ENCODE measurements at regions not wholly inside any gene's neighbourhood (a gene's known extent, or its start where the extent isn't known, plus 50 kb on each side); places are given as distances from the start of the nearest gene placed in this dataset.
"Not testable (repeated sequence)": the region's sequence is repeated elsewhere in the genome, so short reads cannot be mapped to it uniquely, and the experiment has no call there.

DNA sequence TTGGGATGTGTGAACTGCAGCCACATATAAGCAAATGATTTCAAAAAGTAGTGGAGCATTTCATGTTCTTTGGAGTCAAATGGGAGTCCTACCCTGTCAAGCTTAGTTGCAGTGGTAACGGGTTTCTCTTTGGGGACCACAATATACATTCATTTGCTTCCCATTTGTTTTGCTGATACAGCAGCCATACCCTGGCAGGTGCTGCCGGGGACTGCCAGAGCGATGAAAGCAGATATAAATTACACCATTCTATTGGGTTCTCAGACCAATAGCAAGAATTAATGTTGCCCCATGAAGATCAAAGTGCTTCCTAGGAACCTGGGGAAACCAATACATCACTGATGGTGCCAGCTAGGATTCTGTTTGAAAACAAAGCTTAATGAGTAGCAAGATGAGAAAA is 1621.5 kb upstream of the FLRT2 start:
- H3K27ac ChIP-seq (ENCODE audit: poor library complexity, severe bottlenecking), result no peak overlapping the region
- no peaks in the 10 kb centered on the region for H3K9me3 ChIP-seq (ENCODE audit: severe bottlenecking)
- no peaks in the 10 kb centered on the region for H3K4me1 ChIP-seq (ENCODE audit: insufficient read depth, poor library complexity, severe bottlenecking)
- no peak for DNase-seq (ENCODE audit: low spot score)
- TF ChIP-seq, protein P1, sequence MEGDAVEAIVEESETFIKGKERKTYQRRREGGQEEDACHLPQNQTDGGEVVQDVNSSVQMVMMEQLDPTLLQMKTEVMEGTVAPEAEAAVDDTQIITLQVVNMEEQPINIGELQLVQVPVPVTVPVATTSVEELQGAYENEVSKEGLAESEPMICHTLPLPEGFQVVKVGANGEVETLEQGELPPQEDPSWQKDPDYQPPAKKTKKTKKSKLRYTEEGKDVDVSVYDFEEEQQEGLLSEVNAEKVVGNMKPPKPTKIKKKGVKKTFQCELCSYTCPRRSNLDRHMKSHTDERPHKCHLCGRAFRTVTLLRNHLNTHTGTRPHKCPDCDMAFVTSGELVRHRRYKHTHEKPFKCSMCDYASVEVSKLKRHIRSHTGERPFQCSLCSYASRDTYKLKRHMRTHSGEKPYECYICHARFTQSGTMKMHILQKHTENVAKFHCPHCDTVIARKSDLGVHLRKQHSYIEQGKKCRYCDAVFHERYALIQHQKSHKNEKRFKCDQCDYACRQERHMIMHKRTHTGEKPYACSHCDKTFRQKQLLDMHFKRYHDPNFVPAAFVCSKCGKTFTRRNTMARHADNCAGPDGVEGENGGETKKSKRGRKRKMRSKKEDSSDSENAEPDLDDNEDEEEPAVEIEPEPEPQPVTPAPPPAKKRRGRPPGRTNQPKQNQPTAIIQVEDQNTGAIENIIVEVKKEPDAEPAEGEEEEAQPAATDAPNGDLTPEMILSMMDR (IDR thresholded peaks at IDR 0.05; ENCODE audit: poor library complexity, severe bottlenecking), result no peak
- no peaks in the 10 kb centered on the region for H3K36me3 ChIP-seq (ENCODE audit: low read depth)
- ATAC-seq (ENCODE audit: low read depth), result no peak
- no peaks in the 10 kb centered on the region for H3K27me3 ChIP-seq (ENCODE audit: insufficient read depth, poor library complexity, severe bottlenecking)
- no peak overlapping the region for H3K4me3 ChIP-seq (ENCODE audit: severe bottlenecking)

DNA sequence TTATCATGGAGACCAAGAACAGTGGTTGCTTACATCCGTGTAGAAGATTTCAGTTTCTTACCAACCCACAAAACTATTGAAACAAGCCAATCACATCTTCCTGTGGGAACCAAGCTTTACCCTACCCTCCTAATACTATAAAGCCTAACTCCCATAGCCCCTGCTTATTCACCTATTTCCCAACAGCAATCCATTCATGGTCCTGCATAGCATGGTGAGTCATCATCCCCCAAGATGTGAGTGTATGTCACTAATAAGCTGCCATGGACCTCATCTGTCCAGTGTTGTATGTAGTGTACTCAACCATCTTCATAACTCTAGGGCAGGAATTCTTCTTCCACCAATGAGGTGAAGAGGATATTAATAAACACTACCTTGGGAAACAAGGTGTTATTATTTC is 1620.4 kb upstream of the FLRT2 start:
- TF ChIP-seq, protein P1 (IDR thresholded peaks at IDR 0.05; ENCODE audit: poor library complexity, severe bottlenecking), result no peak
- H3K27me3 ChIP-seq (ENCODE audit: insufficient read depth, poor library complexity, severe bottlenecking), result no peaks in the 10 kb centered on the region
- no peak overlapping the region for H3K4me3 ChIP-seq (ENCODE audit: severe bottlenecking)
- H3K27ac ChIP-seq (ENCODE audit: poor library complexity, severe bottlenecking), result no peak overlapping the region
- no peaks in the 10 kb centered on the region for H3K4me1 ChIP-seq (ENCODE audit: insufficient read depth, poor library complexity, severe bottlenecking)
- no peaks in the 10 kb centered on the region for H3K36me3 ChIP-seq (ENCODE audit: low read depth)
- ATAC-seq (ENCODE audit: low read depth), result no peak
- H3K9me3 ChIP-seq (ENCODE audit: severe bottlenecking), result no peaks in the 10 kb centered on the region
- DNase-seq (ENCODE audit: low spot score), result no peak

DNA sequence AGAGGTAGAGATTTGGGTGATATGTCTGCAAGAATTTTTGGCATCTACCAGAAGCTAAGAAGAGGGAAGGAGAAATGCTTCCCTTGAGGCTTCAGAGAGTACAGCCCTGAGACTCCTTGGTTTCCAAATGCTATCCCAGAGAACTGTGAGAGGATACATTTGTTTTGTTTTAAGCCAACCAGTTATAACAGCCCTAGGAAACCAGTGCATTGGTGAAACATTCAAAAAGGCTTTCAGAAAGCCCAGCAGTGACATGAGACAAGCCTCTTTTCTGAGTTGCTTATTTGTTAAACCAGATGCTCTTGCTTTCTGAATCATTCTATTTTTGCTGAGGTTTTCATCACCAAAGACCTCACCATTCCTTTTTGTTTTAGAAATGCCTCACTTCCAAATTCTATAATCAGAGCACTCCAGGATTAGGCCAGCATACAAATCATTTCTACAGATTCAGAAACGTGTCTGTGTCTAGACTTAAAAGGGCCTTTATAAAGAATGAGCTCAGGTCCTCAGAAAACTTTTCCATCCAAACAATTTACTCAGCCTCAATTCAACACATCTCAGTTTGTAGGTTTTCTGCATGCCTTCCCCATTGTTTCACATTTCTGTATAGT is 1617.8 kb upstream of the FLRT2 start:
- Histone ChIP-seq H3K36me3 (ENCODE audit: low read depth) (no peaks in the 10 kb centered on the region), H3K27ac (ENCODE audit: poor library complexity, severe bottlenecking) (no peak overlapping the region), H3K27me3 (ENCODE audit: insufficient read depth, poor library complexity, severe bottlenecking) (no peaks in the 10 kb centered on the region), H3K4me3 (ENCODE audit: severe bottlenecking) (no peak overlapping the region), H3K4me1 (ENCODE audit: insufficient read depth, poor library complexity, severe bottlenecking) (no peaks in the 10 kb centered on the region), H3K9me3 (ENCODE audit: severe bottlenecking) (no peaks in the 10 kb centered on the region)
- ATAC-seq (ENCODE audit: low read depth) (no peak), DNase-seq (ENCODE audit: low spot score) (no peak)
- TF ChIP-seq, protein P1 (IDR thresholded peaks at IDR 0.05; ENCODE audit: poor library complexity, severe bottlenecking), result no peak

DNA sequence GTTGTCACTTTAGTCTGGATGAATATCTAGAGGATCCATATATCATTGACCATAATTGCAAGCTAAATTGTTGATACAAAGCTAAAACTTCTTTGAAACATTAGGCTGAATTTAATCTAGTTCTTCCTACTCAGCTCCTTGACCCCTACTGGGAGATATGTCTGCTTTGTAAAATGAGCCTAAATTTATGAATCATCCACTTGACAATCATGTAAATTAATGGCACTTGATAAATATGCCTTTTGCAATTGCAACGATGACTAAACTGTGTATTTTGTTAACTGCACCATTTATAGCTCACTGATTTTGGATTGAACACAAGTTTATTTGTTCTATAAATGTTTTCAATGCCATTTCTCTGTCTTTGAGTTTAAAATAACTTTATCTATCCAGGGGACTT is 1616.5 kb upstream of the FLRT2 start:
- Histone ChIP-seq H3K27ac (ENCODE audit: poor library complexity, severe bottlenecking) (no peak overlapping the region), H3K4me3 (ENCODE audit: severe bottlenecking) (no peak overlapping the region), H3K27me3 (ENCODE audit: insufficient read depth, poor library complexity, severe bottlenecking) (no peaks in the 10 kb centered on the region), H3K36me3 (ENCODE audit: low read depth) (no peaks in the 10 kb centered on the region), H3K4me1 (ENCODE audit: insufficient read depth, poor library complexity, severe bottlenecking) (no peaks in the 10 kb centered on the region), H3K9me3 (ENCODE audit: severe bottlenecking) (no peaks in the 10 kb centered on the region)
- TF ChIP-seq, protein P1 (IDR thresholded peaks at IDR 0.05; ENCODE audit: poor library complexity, severe bottlenecking), result no peak
- no peak for ATAC-seq (ENCODE audit: low read depth)
- DNase-seq (ENCODE audit: low spot score), result no peak

DNA sequence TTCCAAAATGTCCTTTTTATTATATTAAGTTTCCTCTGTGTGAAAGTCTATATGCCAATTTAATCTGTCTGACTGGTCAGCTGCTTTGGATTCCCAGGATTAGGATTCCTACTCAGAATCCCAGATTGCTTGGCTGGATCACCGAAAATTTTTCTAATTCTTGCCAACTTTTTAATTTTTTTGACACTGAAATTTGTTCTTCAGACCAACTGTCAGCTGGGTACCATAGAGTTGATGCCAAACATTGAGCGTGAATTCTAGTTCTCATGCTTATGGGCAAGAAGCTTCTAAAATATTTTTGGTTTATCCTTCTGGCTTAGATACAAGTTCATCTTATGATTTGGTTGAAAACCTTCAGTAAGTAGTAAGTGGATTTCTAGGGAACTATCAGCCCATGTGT is 1611.4 kb upstream of the FLRT2 start:
- ATAC-seq (ENCODE audit: low read depth) (no peak), DNase-seq (ENCODE audit: low spot score) (no peak)
- Histone ChIP-seq H3K27ac (ENCODE audit: poor library complexity, severe bottlenecking) (no peak overlapping the region), H3K4me3 (ENCODE audit: severe bottlenecking) (no peak overlapping the region), H3K9me3 (ENCODE audit: severe bottlenecking) (no peaks in the 10 kb centered on the region), H3K36me3 (ENCODE audit: low read depth) (no peaks in the 10 kb centered on the region), H3K27me3 (ENCODE audit: insufficient read depth, poor library complexity, severe bottlenecking) (no peaks in the 10 kb centered on the region), H3K4me1 (ENCODE audit: insufficient read depth, poor library complexity, severe bottlenecking) (no peaks in the 10 kb centered on the region)
- TF ChIP-seq, protein P1 (IDR thresholded peaks at IDR 0.05; ENCODE audit: poor library complexity, severe bottlenecking), result no peak

DNA sequence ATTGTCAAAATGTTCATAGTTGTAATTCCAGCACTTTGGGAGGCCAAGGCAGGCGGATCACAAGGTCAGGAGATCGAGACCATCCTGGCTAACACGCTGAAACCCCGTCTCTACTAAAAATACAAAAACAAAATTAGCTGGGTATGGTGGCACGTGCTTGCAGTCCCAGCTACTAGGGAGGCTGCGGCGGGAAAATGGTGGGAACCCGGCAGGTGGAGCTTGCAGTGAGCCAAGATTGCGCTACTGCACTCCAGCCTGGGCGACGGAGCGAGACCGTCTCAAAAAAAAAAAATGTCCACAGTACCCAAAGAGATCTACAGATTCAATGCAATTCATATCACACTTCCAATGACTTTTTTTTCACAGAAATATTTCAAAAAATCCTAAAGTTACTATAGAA is 1610.3 kb upstream of the FLRT2 start:
- H3K27ac ChIP-seq (ENCODE audit: poor library complexity, severe bottlenecking); H3K27me3 ChIP-seq (ENCODE audit: insufficient read depth, poor library complexity, severe bottlenecking); H3K4me1 ChIP-seq (ENCODE audit: insufficient read depth, poor library complexity, severe bottlenecking); DNase-seq (ENCODE audit: low spot score); H3K36me3 ChIP-seq (ENCODE audit: low read depth); H3K9me3 ChIP-seq (ENCODE audit: severe bottlenecking); ATAC-seq (ENCODE audit: low read depth); H3K4me3 ChIP-seq (ENCODE audit: severe bottlenecking): not testable (repeated sequence)

Measured in RWPE2 (cell line).